K562 (cell line): ENCODE measurements at regions not wholly inside any gene's neighbourhood (a gene's known extent, or its start where the extent isn't known, plus 50 kb on each side); places are given as distances from the start of the nearest gene placed in this dataset.

Source experiments
- ATAC-seq: fragments of 200-7000 bp; cut with Tn5 transposase; 3 replicates; pipeline ENCODE4 v1.9.1; 2020; ENCODE audit warnings: moderate library complexity
- BruUV-seq: library from RNA; stranded (reverse); fragments of 400-500 nt; replicated peaks from 2 replicates; lab custom pipeline; 2021; lab: Mats Ljungman, UMichigan
- CTCF ChIA-PET: fragments of 300-600 bp; formaldehyde crosslinking; extraction: SDS; loops from one replicate; lab custom pipeline; 2021; ENCODE audit warnings: low intra/inter-chr PET ratio; lab: Yijun Ruan, JAX
- POLR2A ChIA-PET: fragments of 300-600, 350-650 bp; sonication (Branson Sonifier 250); formaldehyde crosslinking; extraction: SDS; loops from one replicate; lab custom pipeline; 2021; ENCODE audit warnings: antibody characterized with exemption, inconsistent platforms; lab: Yijun Ruan, JAX
- DNase-seq, 4 experiments: peaks; one replicate each; pipeline versions ENCODE4 v3.0.0 to v3.0.0-alpha.2; 2011 to 2018; ENCODE audit warnings: low spot score in 3 of 4, mixed read lengths in 3 of 4; ENCODE audit errors: extremely low read depth in 1 of 4
- FAIRE-seq: peaks from 2 replicates; lab custom pipeline; 2011; peaks lifted over from hg19 to GRCh38; lab: Jason Lieb, UNC
- H2AFZ ChIP-seq: 2 replicates; pipeline ENCODE4 v1.6.0; 2011; ENCODE audit warnings: low read depth, low read length, control low read depth, inconsistent platforms
- H3K27ac ChIP-seq: fragments of 200-600 bp; 3 replicates; pipeline ENCODE4 v1.8.0; 2011; ENCODE audit warnings: low read depth, mild to moderate bottlenecking, control low read depth, inconsistent platforms, low read length, moderate library complexity, mixed read lengths; ENCODE audit errors: extremely low read depth
- H3K27me3 ChIP-seq, 2 experiments: fragments of 300-600 bp in 1 of 2; 2 replicates in 1 of 2; 3 replicates in 1 of 2; pipeline versions ENCODE4 v1.6.0 to v1.8.0; 2011; ENCODE audit warnings: inconsistent platforms in 2 of 2, low read length in 2 of 2, mild to moderate bottlenecking in 1 of 2, mixed read lengths in 1 of 2, moderate library complexity in 1 of 2; ENCODE audit not compliant: control insufficient read depth in 2 of 2, insufficient read depth in 2 of 2
- H3K36me3 ChIP-seq: fragments of 300-600 bp; 3 replicates; pipeline ENCODE4 v1.8.0; 2011; ENCODE audit warnings: mild to moderate bottlenecking, low read length, inconsistent platforms; ENCODE audit not compliant: control insufficient read depth, insufficient read depth
- H3K4me1 ChIP-seq, 2 experiments: fragments of 200-600 bp in 1 of 2; replicated peaks in 1 of 2; 2 replicates in 1 of 2; 3 replicates in 1 of 2; pipeline versions ENCODE4 v1.5.1 to v1.8.0; 2011; ENCODE audit warnings: inconsistent platforms in 2 of 2, low read length in 2 of 2, mild to moderate bottlenecking in 1 of 2, mixed read lengths in 1 of 2, moderate library complexity in 1 of 2; ENCODE audit not compliant: control insufficient read depth in 2 of 2, insufficient read depth in 2 of 2
- H3K4me2 ChIP-seq: 2 replicates; pipeline ENCODE4 v1.6.1; 2011; ENCODE audit warnings: low read length, control low read depth, inconsistent platforms, mixed read lengths; ENCODE audit not compliant: insufficient read depth
- H3K4me3 ChIP-seq: fragments of 200-600 bp; sonication (generic), shearing (Covaris generic); 2 replicates; pipeline ENCODE4 v1.5.1; 2016; ENCODE audit warnings: control low read depth, inconsistent platforms
- H3K79me2 ChIP-seq: fragments of 200-600 bp; 3 replicates; pipeline ENCODE4 v1.8.0; 2011; ENCODE audit warnings: low read length, inconsistent platforms; ENCODE audit not compliant: control insufficient read depth, insufficient read depth
- H3K9ac ChIP-seq, 2 experiments: 2 replicates each; pipeline versions ENCODE4 v1.6.0 to v1.6.1; 2011; ENCODE audit warnings: low read depth in 2 of 2, low read length in 2 of 2, control low read depth in 1 of 2, inconsistent platforms in 1 of 2, mild to moderate bottlenecking in 1 of 2, mixed read lengths in 1 of 2; ENCODE audit not compliant: insufficient read depth in 1 of 2
- H3K9me1 ChIP-seq: one replicate; pipeline ENCODE4 v1.6.0; 2011; ENCODE audit warnings: inconsistent platforms, mild to moderate bottlenecking, low read length, moderate library complexity; ENCODE audit not compliant: control insufficient read depth, insufficient read depth
- H3K9me3 ChIP-seq: replicated peaks from 2 replicates; pipeline ENCODE4 v1.5.1; 2011; ENCODE audit warnings: low read depth, low read length, inconsistent platforms; ENCODE audit not compliant: control insufficient read depth, insufficient read depth
- H4K20me1 ChIP-seq: replicated peaks from 2 replicates; pipeline ENCODE4 v1.6.1; 2011; ENCODE audit warnings: low read length, inconsistent platforms, mixed read lengths; ENCODE audit not compliant: control insufficient read depth, insufficient read depth
- GTF2F1 ChIP-seq: IDR thresholded peaks from 2 replicates; pipeline ENCODE4 v1.6.1; 2011; ENCODE audit warnings: low read depth, low read length, improper control_type of control experiment
- MCM7 ChIP-seq, 2 experiments: fragments of 450-650 bp; IDR thresholded peaks; 2 replicates each; pipeline ENCODE4 v1.6.1; 2016 to 2018
- MIER1 ChIP-seq: fragments of 450-650 bp; IDR thresholded peaks from 2 replicates; pipeline ENCODE4 v1.6.1; 2016; ENCODE audit warnings: antibody characterized with exemption, mild to moderate bottlenecking, low read depth
- NUFIP1 ChIP-seq: fragments of 450-650 bp; IDR thresholded peaks from 2 replicates; pipeline ENCODE4 v1.6.1; 2018; ENCODE audit not compliant: partially characterized antibody
- PHB ChIP-seq: fragments of 250-450 bp; sonication (Bioruptor Pico); IDR thresholded peaks from 2 replicates; pipeline ENCODE4 v1.5.0; 2021
- RAD21 ChIP-seq, 2 experiments: fragments of 250-450 bp in 1 of 2; fragments of 450-650 bp in 1 of 2; sonication (Bioruptor Pico) in 1 of 2; formaldehyde crosslinking in 1 of 2; IDR thresholded peaks in 1 of 2; conservative IDR thresholded peaks in 1 of 2; 2 replicates each; pipeline versions ENCODE4 v1.4.0 to v1.8.0; 2020 to 2022; ENCODE audit warnings: mild to moderate bottlenecking in 2 of 2, moderate library complexity in 1 of 2
- SMARCB1 ChIP-seq: IDR thresholded peaks from 2 replicates; pipeline ENCODE4 v1.6.1; 2011; ENCODE audit warnings: improper control_type of control experiment, low read depth; ENCODE audit not compliant: insufficient read length
- TOE1 ChIP-seq, 2 experiments: fragments of 450-650 bp in 1 of 2; sonication (generic) in 1 of 2; formaldehyde crosslinking in 1 of 2; IDR thresholded peaks; 2 replicates each; pipeline versions ENCODE4 v1.7.1 to v1.8.0; 2016 to 2022; ENCODE audit warnings: borderline replicate concordance in 2 of 2, mild to moderate bottlenecking in 2 of 2, antibody characterized with exemption in 1 of 2, inconsistent platforms in 1 of 2, low read depth in 1 of 2, missing genetic modification reagents in 1 of 2, moderate library complexity in 1 of 2
- ZFX ChIP-seq: sonication (generic); formaldehyde crosslinking; IDR thresholded peaks from 2 replicates; pipeline ENCODE4 v1.8.0; 2022; ENCODE audit warnings: mild to moderate bottlenecking, missing genetic modification reagents, moderate library complexity
- ZNF140 ChIP-seq: fragments of 250-450 bp; sonication (Bioruptor Pico); IDR thresholded peaks from 2 replicates; pipeline ENCODE4 v1.8.0; 2021; ENCODE audit warnings: moderate library complexity, mild to moderate bottlenecking, inconsistent platforms
- ZNF316 ChIP-seq: fragments of 450-650 bp; IDR thresholded peaks from 2 replicates; pipeline ENCODE4 v1.6.1; 2016
- ZNF324 ChIP-seq: fragments of 250-450 bp; sonication (Bioruptor Pico); IDR thresholded peaks from 2 replicates; pipeline ENCODE4 v1.4.0; 2020; ENCODE audit warnings: mild to moderate bottlenecking
- WGBS: fragments of 100-300 bp; shearing (Covaris generic); methylation state at CpG from one replicate; pipeline ENCODE4 v1.1.6; 2016; ENCODE audit warnings: low coverage, mixed read lengths; ENCODE audit not compliant: insufficient coverage; ENCODE audit errors: missing lambda C conversion rate; 5-methylcytosine and 5-hydroxymethylcytosine counted together
- in situ Hi-C: fragments of 300-500 bp; cut with MboI; formaldehyde crosslinking; loops from 4 replicates; pipeline ENCODE4 v1.15.0; 2018; ENCODE audit warnings: inconsistent platforms, mixed read lengths
- intact Hi-C: fragments of 100-400 bp; cut with micrococcal nuclease; formaldehyde crosslinking; loops from 2 replicates; pipeline ENCODE4 v1.14.2; 2022
- TF ChIP-seq, protein P1 (sequence below): fragments of 250-450 bp; sonication (Bioruptor Pico); IDR thresholded peaks from 2 replicates; pipeline ENCODE4 v1.8.0; 2022; ENCODE audit warnings: moderate library complexity, mild to moderate bottlenecking, inconsistent platforms
- TF ChIP-seq, protein P2 (sequence below): fragments of 250-450 bp; sonication (Bioruptor Pico); IDR thresholded peaks from 2 replicates; pipeline ENCODE4 v1.5.0; 2021; ENCODE audit warnings: mild to moderate bottlenecking, borderline replicate concordance
- TF ChIP-seq, protein P3 (sequence below), 2 experiments: fragments of 450-650 bp in 1 of 2; sonication (generic) in 1 of 2; formaldehyde crosslinking; conservative IDR thresholded peaks; 2 replicates each; pipeline versions ENCODE4 v1.4.0 to v1.8.1; 2020 to 2022; ENCODE audit warnings: mild to moderate bottlenecking in 1 of 2, missing genetic modification reagents in 1 of 2
- TF ChIP-seq, protein P4 (sequence below): sonication (generic); formaldehyde crosslinking; IDR thresholded peaks from 2 replicates; pipeline ENCODE4 v1.8.1; 2023; ENCODE audit warnings: mild to moderate bottlenecking, missing genetic modification reagents, moderate library complexity

DNA sequence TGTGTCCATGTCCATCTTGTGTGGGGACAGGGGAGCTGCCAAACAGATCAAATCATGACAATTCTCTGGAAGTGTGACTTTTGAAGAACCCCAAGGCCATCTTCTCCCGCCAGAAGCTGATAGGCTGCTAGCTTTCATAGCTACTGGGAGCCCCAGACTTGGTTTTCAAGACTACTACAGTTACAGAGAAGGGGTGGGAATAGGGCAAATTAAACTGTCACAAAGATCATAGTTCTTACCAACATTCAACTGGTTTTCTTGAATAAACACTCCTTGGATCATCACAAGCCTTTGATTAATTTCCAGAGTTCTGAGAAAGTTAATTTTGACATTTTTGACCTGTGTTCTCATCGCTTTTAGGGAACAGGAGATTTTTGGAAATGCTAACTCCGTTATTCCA is 67.8 kb upstream of the FARP1 start:
- ChIA-PET POLR2A (no interaction called here), CTCF (no interaction called here)
- no TSS peak for BruUV-seq
- H3K79me2 ChIP-seq: no peaks in the 10 kb centered on the region
- no peak for TF ChIP-seq SMARCB1
- TF ChIP-seq, protein P1, sequence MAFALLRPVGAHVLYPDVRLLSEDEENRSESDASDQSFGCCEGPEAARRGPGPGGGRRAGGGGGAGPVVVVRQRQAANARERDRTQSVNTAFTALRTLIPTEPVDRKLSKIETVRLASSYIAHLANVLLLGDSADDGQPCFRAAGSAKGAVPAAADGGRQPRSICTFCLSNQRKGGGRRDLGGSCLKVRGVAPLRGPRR (CRISPR knock-in tag): no peak
- TF ChIP-seq RAD21 (CRISPR knock-in tag; conservative IDR thresholded peaks at IDR 0.05 in 1 of 2, IDR thresholded peaks at IDR 0.05 in 1 of 2): no peak
- no peak for TF ChIP-seq PHB
- no peak for TF ChIP-seq MCM7 (IDR thresholded peaks at IDR 0.05)
- TF ChIP-seq GTF2F1: no peak
- TF ChIP-seq ZNF140 (CRISPR knock-in tag): no peak
- TF ChIP-seq, protein P2, sequence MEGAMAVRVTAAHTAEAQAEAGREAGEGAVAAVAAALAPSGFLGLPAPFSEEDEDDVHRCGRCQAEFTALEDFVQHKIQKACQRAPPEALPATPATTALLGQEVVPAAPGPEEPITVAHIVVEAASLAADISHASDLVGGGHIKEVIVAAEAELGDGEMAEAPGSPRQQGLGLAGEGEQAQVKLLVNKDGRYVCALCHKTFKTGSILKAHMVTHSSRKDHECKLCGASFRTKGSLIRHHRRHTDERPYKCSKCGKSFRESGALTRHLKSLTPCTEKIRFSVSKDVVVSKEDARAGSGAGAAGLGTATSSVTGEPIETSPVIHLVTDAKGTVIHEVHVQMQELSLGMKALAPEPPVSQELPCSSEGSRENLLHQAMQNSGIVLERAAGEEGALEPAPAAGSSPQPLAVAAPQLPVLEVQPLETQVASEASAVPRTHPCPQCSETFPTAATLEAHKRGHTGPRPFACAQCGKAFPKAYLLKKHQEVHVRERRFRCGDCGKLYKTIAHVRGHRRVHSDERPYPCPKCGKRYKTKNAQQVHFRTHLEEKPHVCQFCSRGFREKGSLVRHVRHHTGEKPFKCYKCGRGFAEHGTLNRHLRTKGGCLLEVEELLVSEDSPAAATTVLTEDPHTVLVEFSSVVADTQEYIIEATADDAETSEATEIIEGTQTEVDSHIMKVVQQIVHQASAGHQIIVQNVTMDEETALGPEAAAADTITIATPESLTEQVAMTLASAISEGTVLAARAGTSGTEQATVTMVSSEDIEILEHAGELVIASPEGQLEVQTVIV (CRISPR knock-in tag): no peak
- no peak for TF ChIP-seq TOE1 (IDR thresholded peaks at IDR 0.05; ENCODE audit: borderline replicate concordance)
- no peak for TF ChIP-seq TOE1 (CRISPR knock-in tag; IDR thresholded peaks at IDR 0.05; ENCODE audit: borderline replicate concordance, low read depth)
- TF ChIP-seq NUFIP1: no peak
- no peak for TF ChIP-seq ZNF316
- TF ChIP-seq MIER1: no peak
- no peak for TF ChIP-seq ZNF324 (CRISPR knock-in tag)
- TF ChIP-seq, protein P3, sequence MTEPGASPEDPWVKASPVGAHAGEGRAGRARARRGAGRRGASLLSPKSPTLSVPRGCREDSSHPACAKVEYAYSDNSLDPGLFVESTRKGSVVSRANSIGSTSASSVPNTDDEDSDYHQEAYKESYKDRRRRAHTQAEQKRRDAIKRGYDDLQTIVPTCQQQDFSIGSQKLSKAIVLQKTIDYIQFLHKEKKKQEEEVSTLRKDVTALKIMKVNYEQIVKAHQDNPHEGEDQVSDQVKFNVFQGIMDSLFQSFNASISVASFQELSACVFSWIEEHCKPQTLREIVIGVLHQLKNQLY (CRISPR knock-in tag; conservative IDR thresholded peaks at IDR 0.05): no peak
- no peak for TF ChIP-seq ZFX
- TF ChIP-seq, protein P4, sequence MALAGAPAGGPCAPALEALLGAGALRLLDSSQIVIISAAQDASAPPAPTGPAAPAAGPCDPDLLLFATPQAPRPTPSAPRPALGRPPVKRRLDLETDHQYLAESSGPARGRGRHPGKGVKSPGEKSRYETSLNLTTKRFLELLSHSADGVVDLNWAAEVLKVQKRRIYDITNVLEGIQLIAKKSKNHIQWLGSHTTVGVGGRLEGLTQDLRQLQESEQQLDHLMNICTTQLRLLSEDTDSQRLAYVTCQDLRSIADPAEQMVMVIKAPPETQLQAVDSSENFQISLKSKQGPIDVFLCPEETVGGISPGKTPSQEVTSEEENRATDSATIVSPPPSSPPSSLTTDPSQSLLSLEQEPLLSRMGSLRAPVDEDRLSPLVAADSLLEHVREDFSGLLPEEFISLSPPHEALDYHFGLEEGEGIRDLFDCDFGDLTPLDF (CRISPR knock-in tag): no peak
- intact Hi-C loops (no loop called here), in situ Hi-C loops (no loop called here)
- no peaks in the 10 kb centered on the region for H3K9me3 ChIP-seq
- DNase-seq (no peak), ATAC-seq (no peak), FAIRE-seq (no peak)
- no peaks in the 10 kb centered on the region for H4K20me1 ChIP-seq
- H3K9me1 ChIP-seq: no peaks in the 10 kb centered on the region
- 0% methylated on average over 3 of the region's 3 CpGs for WGBS
- no peak overlapping the region for H3K4me3 ChIP-seq
- no peak overlapping the region for H3K9ac ChIP-seq
- no peaks in the 10 kb centered on the region for H3K4me1 ChIP-seq
- no peak overlapping the region for H3K27ac ChIP-seq
- no peak overlapping the region for H3K4me2 ChIP-seq
- no peaks in the 10 kb centered on the region; a peak in 3 of 5 replicates for H3K27me3 ChIP-seq
- no peak overlapping the region for H2AFZ ChIP-seq
- H3K36me3 ChIP-seq: no peaks in the 10 kb centered on the region
